Lower leg skin (tissue), 4 donors: ENCODE measurements at regions not wholly inside any gene's neighbourhood (a gene's known extent, or its start where the extent isn't known, plus 50 kb on each side); places are given as distances from the start of the nearest gene placed in this dataset.

Source experiments
- DNase-seq, 2 donors: peaks; one replicate each; pipeline ENCODE4 v3.0.0-alpha.2; 2019; ENCODE audit warnings: low spot score in 2 of 2
- H3K4me3 ChIP-seq: fragments of 200-600 bp; sonication (generic); 2 replicates; pipeline ENCODE4 v1.5.1; 2017; ENCODE audit warnings: mild to moderate bottlenecking, low read depth; ENCODE audit not compliant: poor library complexity, severe bottlenecking
- POLR2A ChIP-seq, 2 donors: fragments of 450-650 bp; IDR thresholded peaks; one replicate each; pipeline ENCODE4 v1.6.1; 2016 to 2017; ENCODE audit warnings: antibody characterized with exemption in 2 of 2, mild to moderate bottlenecking in 1 of 2, moderate library complexity in 1 of 2
- WGBS, 2 donors: methylation state at CpG; one replicate each; pipeline ENCODE4 v1.1.5; 2018; 5-methylcytosine and 5-hydroxymethylcytosine counted together
- intact Hi-C: fragments of 100-400 bp; cut with DNase I; formaldehyde crosslinking; loops from one replicate; pipeline ENCODE4 v1.15.0; 2023; ENCODE audit warnings: low total_unique reads
- TF ChIP-seq, protein P1 (sequence below), 3 donors: fragments of 450-650 bp; IDR thresholded peaks; one replicate each; pipeline ENCODE4 v1.5.1; 2016; ENCODE audit warnings: antibody characterized with exemption in 3 of 3, mild to moderate bottlenecking in 3 of 3, moderate library complexity in 2 of 3

DNA sequence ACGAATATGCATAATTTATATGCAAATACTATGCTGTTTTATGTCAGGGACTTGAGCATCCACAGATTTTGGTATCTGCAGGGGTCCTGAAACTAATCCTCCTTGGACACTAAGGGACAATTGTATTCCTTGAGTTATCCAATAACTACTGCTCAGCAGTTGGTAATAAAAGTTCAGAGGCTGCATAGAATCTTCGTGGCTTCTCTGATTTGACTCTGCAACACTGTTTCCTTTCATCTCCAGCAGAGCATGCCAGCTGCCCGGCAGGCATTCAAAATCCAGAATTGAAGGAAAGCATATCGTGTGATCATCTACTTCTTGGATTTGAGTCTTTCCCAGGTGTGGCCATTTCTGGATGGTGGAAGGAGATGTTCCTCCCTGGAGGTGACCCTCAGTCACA, 64.5 kb upstream of the MRI1 start:
- intact Hi-C loops = no loop called here
- DNase-seq = no peak
- no peak overlapping the region for H3K4me3 ChIP-seq
- TF ChIP-seq, protein P1, sequence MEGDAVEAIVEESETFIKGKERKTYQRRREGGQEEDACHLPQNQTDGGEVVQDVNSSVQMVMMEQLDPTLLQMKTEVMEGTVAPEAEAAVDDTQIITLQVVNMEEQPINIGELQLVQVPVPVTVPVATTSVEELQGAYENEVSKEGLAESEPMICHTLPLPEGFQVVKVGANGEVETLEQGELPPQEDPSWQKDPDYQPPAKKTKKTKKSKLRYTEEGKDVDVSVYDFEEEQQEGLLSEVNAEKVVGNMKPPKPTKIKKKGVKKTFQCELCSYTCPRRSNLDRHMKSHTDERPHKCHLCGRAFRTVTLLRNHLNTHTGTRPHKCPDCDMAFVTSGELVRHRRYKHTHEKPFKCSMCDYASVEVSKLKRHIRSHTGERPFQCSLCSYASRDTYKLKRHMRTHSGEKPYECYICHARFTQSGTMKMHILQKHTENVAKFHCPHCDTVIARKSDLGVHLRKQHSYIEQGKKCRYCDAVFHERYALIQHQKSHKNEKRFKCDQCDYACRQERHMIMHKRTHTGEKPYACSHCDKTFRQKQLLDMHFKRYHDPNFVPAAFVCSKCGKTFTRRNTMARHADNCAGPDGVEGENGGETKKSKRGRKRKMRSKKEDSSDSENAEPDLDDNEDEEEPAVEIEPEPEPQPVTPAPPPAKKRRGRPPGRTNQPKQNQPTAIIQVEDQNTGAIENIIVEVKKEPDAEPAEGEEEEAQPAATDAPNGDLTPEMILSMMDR (IDR thresholded peaks at IDR 0.05) = no peak
- no peak for TF ChIP-seq POLR2A (IDR thresholded peaks at IDR 0.05)
- WGBS, 2 donors = 21 to 26% methylated on average over 4 of the region's 4 CpGs

DNA sequence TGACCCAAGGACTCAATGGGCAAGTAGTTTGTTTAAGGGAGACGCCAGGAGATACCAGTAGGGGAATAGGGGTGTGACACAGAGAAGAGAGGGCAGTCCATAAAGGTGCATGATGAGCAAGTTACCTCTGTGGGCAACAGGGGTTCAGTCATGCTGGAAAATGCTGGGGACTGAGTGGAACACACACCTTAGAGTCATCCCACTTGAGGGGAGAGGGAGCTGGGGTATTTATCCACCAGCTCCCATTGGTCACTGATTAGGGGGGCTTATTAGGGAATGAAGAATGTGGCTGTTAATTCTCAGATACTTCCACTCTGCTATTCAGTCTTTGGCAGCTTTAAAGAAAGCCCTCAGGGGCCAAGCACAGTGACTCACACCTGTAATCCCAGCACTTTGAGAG, 67.5 kb upstream of the MRI1 start:
- DNase-seq = no peak
- no peak overlapping the region for H3K4me3 ChIP-seq
- TF ChIP-seq, protein P1 (IDR thresholded peaks at IDR 0.05) = no peak
- no peak for TF ChIP-seq POLR2A (IDR thresholded peaks at IDR 0.05)
- WGBS, 2 donors = 80 to 87% methylated on average over 1 of the region's 1 CpG
- intact Hi-C loops = no loop called here

DNA sequence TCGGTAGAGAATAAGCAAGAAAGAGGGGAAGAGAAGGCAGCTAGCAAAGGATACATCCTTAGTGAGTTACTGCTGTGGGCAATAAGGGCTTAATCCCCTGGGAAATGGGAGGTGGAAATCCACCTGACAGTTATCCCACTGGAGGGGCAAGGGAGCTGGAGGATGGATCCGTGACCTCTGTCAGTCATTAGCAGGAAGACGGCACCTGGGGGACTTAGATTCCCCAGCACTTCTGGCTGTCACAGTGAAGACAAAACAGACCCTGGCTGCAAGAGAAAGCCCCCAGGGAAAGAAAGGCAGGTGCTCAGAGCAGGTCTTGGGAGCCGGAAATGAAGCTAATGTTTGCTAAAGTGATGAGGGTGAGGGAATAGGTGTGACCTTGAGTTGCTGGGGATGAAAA, 70.4 kb upstream of the MRI1 start:
- H3K4me3 ChIP-seq = no peak overlapping the region
- TF ChIP-seq, protein P1 (IDR thresholded peaks at IDR 0.05) = no peak
- TF ChIP-seq POLR2A (IDR thresholded peaks at IDR 0.05) = no peak
- intact Hi-C loops = no loop called here
- 76 to 80% methylated on average over 4 of the region's 4 CpGs for WGBS, 2 donors
- DNase-seq = no peak

DNA sequence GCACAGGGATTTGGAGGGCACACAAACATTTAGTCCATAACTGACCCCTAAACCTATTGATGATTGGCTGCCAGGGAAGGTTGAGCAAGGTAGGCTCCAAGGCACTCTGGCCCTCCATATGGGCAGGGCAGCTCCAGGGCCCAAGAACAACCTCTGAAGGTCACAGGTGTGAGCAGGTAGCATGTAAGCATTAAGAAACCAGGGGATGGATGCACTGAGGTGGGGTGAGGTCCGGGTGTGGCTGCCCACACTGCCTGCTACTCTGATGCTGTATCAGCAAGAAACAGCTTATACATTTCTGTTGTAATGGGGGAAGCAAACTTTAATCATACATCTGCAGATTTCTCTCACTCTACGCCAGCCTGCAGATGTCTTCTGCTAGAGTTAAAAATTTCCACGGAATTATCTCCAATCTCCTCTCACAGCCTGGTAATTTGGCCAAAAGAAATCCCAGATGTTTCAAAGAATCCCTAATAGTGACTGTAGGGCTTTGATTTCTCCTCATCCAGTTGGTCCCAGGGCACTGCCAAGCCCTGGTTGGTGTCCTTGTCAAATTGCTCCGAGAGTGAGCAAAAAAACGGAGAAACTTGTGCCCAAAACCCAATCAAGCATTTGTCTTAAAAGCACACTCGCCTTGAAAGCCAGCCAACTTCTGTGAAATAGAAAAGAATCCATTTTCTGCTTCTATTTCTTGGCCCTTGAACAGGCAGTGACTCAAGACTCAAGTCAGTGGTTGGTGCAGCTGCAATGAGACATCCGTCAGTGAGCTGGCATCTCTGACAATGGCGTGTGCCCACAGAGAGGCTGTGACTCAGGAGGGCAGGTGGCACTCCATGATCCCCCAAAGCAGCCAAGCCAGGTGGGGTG, 72.5 kb upstream of the MRI1 start:
- TF ChIP-seq, protein P1 (IDR thresholded peaks at IDR 0.05) = no peak
- TF ChIP-seq POLR2A (IDR thresholded peaks at IDR 0.05) = no peak
- H3K4me3 ChIP-seq = no peak overlapping the region
- 29 to 33% methylated on average over 8 of the region's 8 CpGs for WGBS, 2 donors
- no peak for DNase-seq
- intact Hi-C loops = no loop called here

DNA sequence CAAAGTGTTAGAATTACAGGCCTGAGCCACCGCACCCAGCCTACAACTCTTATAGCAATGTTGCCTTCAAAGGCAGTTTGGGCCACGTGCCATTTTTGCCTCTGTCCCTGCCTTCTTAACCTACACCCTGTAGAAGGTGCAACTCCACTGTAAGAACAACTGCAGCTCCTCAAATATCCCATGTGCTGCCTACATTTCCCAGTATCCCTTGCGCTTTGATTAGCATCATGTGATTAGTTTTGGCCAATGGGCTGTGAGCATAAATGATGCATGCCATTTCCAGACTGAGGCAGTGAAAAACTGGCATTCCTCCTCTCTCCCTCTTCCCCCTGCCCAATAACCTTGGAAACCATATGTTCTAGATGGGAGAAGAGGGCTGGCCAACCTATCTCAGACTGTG, 75.2 kb upstream of the MRI1 start:
- 81% methylated on average over 3 of the region's 3 CpGs for WGBS, 2 donors
- DNase-seq = no peak
- no peak overlapping the region for H3K4me3 ChIP-seq
- intact Hi-C loops = no loop called here
- TF ChIP-seq, protein P1 (IDR thresholded peaks at IDR 0.05) = no peak
- TF ChIP-seq POLR2A (IDR thresholded peaks at IDR 0.05) = no peak

DNA sequence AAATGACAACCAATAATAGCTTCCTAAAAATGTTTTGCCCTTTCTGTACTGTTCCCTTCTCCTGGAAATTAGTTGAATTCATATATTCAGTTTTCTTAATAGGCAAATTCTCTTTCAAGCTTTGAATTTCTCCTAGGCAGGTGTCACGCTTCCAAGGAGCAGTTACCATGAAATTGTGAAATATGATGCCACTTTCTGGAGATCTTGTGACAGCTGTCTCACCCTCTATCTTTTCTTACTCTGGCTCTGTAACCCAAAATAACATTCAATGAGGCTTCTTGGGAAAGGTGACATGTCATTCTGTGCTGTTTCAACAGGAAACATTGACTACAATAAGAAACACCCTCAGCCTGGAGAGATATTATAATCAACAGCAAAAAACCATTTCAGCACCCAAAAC, 80.3 kb upstream of the MRI1 start:
- TF ChIP-seq, protein P1 (IDR thresholded peaks at IDR 0.05) = no peak
- no peak for TF ChIP-seq POLR2A (IDR thresholded peaks at IDR 0.05)
- WGBS, 2 donors = 70 to 79% methylated on average over 1 of the region's 1 CpG
- intact Hi-C loops = no loop called here
- H3K4me3 ChIP-seq = no peak overlapping the region
- no peak for DNase-seq
